ENCODE measurements at regions not wholly inside any gene's neighbourhood (a gene's known extent, or its start where the extent isn't known, plus 50 kb on each side); places are given as distances from the start of the nearest gene placed in this dataset.
"Not testable (repeated sequence)": the region's sequence is repeated elsewhere in the genome, so short reads cannot be mapped to it uniquely, and the experiment has no call there.

- TF ChIP-seq ZFP3 (CRISPR knock-in tag; IDR thresholded peaks at IDR 0.05); CREB5 (CRISPR knock-in tag; IDR thresholded peaks at IDR 0.05; ENCODE audit: low read depth); ARNTL (CRISPR knock-in tag; IDR thresholded peaks at IDR 0.05; ENCODE audit: borderline replicate concordance, low read depth); SNAI2 (CRISPR knock-in tag; IDR thresholded peaks at IDR 0.05); ISL1 (CRISPR knock-in tag; IDR thresholded peaks at IDR 0.05); CSRNP3 (CRISPR knock-in tag; IDR thresholded peaks at IDR 0.05); ZNF565 (CRISPR knock-in tag; conservative IDR thresholded peaks at IDR 0.05; ENCODE audit: low read depth); PATZ1 (CRISPR knock-in tag; IDR thresholded peaks at IDR 0.05; ENCODE audit: borderline replicate concordance); GLIS3 (CRISPR knock-in tag; IDR thresholded peaks at IDR 0.05); RARB (CRISPR knock-in tag; IDR thresholded peaks at IDR 0.05); ZFP30 (CRISPR knock-in tag; IDR thresholded peaks at IDR 0.05); CSDC2 (CRISPR knock-in tag; IDR thresholded peaks at IDR 0.05); ZNF8 (CRISPR knock-in tag; IDR thresholded peaks at IDR 0.05): not testable (repeated sequence)
Measured at GRCh38 chr5:99521666-99522065, 592.9 kb upstream of the CHD1 start.

Data from SK-N-SH treated with all-trans-retinoic acid at 6 μM for 48 hours (cell line).